MM.1S (cell line): ENCODE measurements at regions not wholly inside any gene's neighbourhood (a gene's known extent, or its start where the extent isn't known, plus 50 kb on each side); places are given as distances from the start of the nearest gene placed in this dataset.

Experiments
- DNase-seq: peaks from one replicate; pipeline ENCODE4 v3.0.0-alpha.2; 2015
- H2AFZ ChIP-seq: fragments of 300-600 bp; sonication (generic); 2 replicates; pipeline ENCODE4 v1.6.0; 2016; ENCODE audit warnings: antibody characterized with exemption, low read length
- H3F3A ChIP-seq: fragments of 300-600 bp; sonication (generic); 2 replicates; pipeline ENCODE4 v1.6.1; 2016; ENCODE audit warnings: mild to moderate bottlenecking, antibody characterized with exemption, low read length, moderate library complexity, mixed read lengths; ENCODE audit not compliant: insufficient read depth
- H3K27ac ChIP-seq: fragments of 300-600 bp; sonication (generic); 2 replicates; pipeline ENCODE4 v1.5.1; 2016; ENCODE audit warnings: mild to moderate bottlenecking, low read length
- H3K27me3 ChIP-seq: fragments of 300-600 bp; sonication (generic); replicated peaks from 2 replicates; pipeline ENCODE4 v1.6.0; 2016; ENCODE audit warnings: low read length; ENCODE audit not compliant: insufficient read depth
- H3K36me3 ChIP-seq: fragments of 300-600 bp; sonication (generic); replicated peaks from 2 replicates; pipeline ENCODE4 v1.6.1; 2016; ENCODE audit warnings: mild to moderate bottlenecking, low read length, mixed read lengths; ENCODE audit not compliant: insufficient read depth
- H3K4me1 ChIP-seq: fragments of 300-600 bp; sonication (generic); 2 replicates; pipeline ENCODE4 v1.6.1; 2016; ENCODE audit warnings: low read length, mixed read lengths
- H3K4me2 ChIP-seq: fragments of 300-600 bp; sonication (generic); 2 replicates; pipeline ENCODE4 v1.6.0; 2016; ENCODE audit warnings: low read depth, low read length
- H3K4me3 ChIP-seq: fragments of 300-600 bp; sonication (generic); 2 replicates; pipeline ENCODE4 v1.5.1; 2016; ENCODE audit warnings: low read length, mixed read lengths
- H3K79me2 ChIP-seq: fragments of 300-600 bp; sonication (generic); 2 replicates; pipeline ENCODE4 v1.6.1; 2016; ENCODE audit warnings: mixed run types, low read length, mixed read lengths
- H3K9ac ChIP-seq: fragments of 300-600 bp; sonication (generic); 2 replicates; pipeline ENCODE4 v1.6.1; 2016; ENCODE audit warnings: low read length, mixed read lengths
- H3K9me2 ChIP-seq: fragments of 300-600 bp; sonication (generic); replicated peaks from 2 replicates; pipeline ENCODE4 v1.6.1; 2016; ENCODE audit warnings: mild to moderate bottlenecking, low read length, mixed read lengths; ENCODE audit not compliant: insufficient read depth
- H3K9me3 ChIP-seq: fragments of 300-600 bp; sonication (generic); replicated peaks from 2 replicates; pipeline ENCODE4 v1.6.1; 2016; ENCODE audit warnings: mild to moderate bottlenecking, low read length, mixed read lengths; ENCODE audit not compliant: insufficient read depth
- H4K20me1 ChIP-seq: fragments of 300-600 bp; sonication (generic); 2 replicates; pipeline ENCODE4 v1.6.1; 2016; ENCODE audit warnings: mild to moderate bottlenecking, low read length, moderate library complexity, mixed read lengths; ENCODE audit not compliant: insufficient read depth
- EZH2 ChIP-seq: fragments of 300-600 bp; sonication (generic); optimal IDR thresholded peaks from 2 replicates; pipeline ENCODE3; 2017; ENCODE audit warnings: low read depth, mild to moderate bottlenecking, antibody characterized with exemption, low read length, mixed read lengths
- EZH2phosphoT487 ChIP-seq: fragments of 300-600 bp; sonication (generic); IDR thresholded peaks from 2 replicates; pipeline ENCODE4 v1.6.1; 2018; ENCODE audit warnings: antibody characterized with exemption, low read length
- TF ChIP-seq, protein P1 (sequence below): fragments of 300-600 bp; sonication (generic); IDR thresholded peaks from 2 replicates; pipeline ENCODE4 v1.5.1; 2016; ENCODE audit warnings: antibody characterized with exemption, low read length, mixed read lengths

- DNase-seq: no peak
- Histone ChIP-seq H3K9me3 (no peaks in the 10 kb centered on the region), H3K9me2 (no peaks in the 10 kb centered on the region), H3K9ac (no peak overlapping the region), H3K4me2 (no peak overlapping the region), H3F3A (no peaks in the 10 kb centered on the region), H3K4me1 (no peaks in the 10 kb centered on the region), H3K4me3 (no peak overlapping the region), H3K27me3 (no peaks in the 10 kb centered on the region), H2AFZ (no peak overlapping the region), H3K36me3 (no peaks in the 10 kb centered on the region), H3K79me2 (no peaks in the 10 kb centered on the region), H3K27ac (no peak overlapping the region), H4K20me1 (no peaks in the 10 kb centered on the region)
- TF ChIP-seq, protein P1, sequence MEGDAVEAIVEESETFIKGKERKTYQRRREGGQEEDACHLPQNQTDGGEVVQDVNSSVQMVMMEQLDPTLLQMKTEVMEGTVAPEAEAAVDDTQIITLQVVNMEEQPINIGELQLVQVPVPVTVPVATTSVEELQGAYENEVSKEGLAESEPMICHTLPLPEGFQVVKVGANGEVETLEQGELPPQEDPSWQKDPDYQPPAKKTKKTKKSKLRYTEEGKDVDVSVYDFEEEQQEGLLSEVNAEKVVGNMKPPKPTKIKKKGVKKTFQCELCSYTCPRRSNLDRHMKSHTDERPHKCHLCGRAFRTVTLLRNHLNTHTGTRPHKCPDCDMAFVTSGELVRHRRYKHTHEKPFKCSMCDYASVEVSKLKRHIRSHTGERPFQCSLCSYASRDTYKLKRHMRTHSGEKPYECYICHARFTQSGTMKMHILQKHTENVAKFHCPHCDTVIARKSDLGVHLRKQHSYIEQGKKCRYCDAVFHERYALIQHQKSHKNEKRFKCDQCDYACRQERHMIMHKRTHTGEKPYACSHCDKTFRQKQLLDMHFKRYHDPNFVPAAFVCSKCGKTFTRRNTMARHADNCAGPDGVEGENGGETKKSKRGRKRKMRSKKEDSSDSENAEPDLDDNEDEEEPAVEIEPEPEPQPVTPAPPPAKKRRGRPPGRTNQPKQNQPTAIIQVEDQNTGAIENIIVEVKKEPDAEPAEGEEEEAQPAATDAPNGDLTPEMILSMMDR: no peak
- TF ChIP-seq EZH2phosphoT487 (no peak), EZH2 (no peak)
Measured at GRCh38 chr6:22392711-22393110, 95.9 kb upstream of the PRL start.

DNA sequence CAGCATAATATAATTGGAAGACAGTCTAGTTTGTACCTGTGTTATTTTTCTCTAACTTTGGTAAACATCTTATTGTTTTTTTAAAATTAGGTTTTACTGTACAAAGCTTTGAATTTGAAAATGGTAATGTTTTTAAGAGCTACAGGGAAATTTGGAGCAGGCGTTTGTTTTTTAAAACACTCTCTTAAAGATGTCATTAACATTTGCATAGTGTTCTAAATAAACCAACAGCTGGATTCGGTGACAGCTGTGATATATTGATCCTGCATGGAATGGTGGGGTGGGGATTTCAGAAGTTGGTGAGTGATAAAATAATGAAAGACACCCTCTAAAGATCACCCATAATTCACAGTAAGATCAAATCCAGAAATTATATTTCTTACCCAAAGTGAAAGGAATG, 97.9 kb upstream of the PRL start:
- Histone ChIP-seq H4K20me1 (no peaks in the 10 kb centered on the region), H3K9ac (no peak overlapping the region), H3K36me3 (no peaks in the 10 kb centered on the region), H3K27ac (no peak overlapping the region), H3K9me2 (no peaks in the 10 kb centered on the region), H3K4me3 (no peak overlapping the region), H3K4me1 (no peaks in the 10 kb centered on the region), H3K4me2 (no peak overlapping the region), H3F3A (no peaks in the 10 kb centered on the region), H2AFZ (no peak overlapping the region), H3K79me2 (no peaks in the 10 kb centered on the region), H3K27me3 (no peaks in the 10 kb centered on the region), H3K9me3 (no peaks in the 10 kb centered on the region)
- TF ChIP-seq EZH2 (no peak), EZH2phosphoT487 (no peak)
- TF ChIP-seq, protein P1: no peak
- no peak for DNase-seq

GRCh38 chr6:22399693-22400092, 102.9 kb upstream of the PRL start:
- TF ChIP-seq EZH2phosphoT487 (no peak), EZH2 (no peak)
- Histone ChIP-seq H3K27ac (no peak overlapping the region), H3K9ac (no peak overlapping the region), H3K27me3 (no peaks in the 10 kb centered on the region), H2AFZ (no peak overlapping the region), H3K4me3 (no peak overlapping the region), H3F3A (no peaks in the 10 kb centered on the region), H3K36me3 (no peaks in the 10 kb centered on the region), H4K20me1 (no peaks in the 10 kb centered on the region), H3K9me3 (no peaks in the 10 kb centered on the region), H3K9me2 (no peaks in the 10 kb centered on the region), H3K4me1 (no peaks in the 10 kb centered on the region), H3K79me2 (no peaks in the 10 kb centered on the region), H3K4me2 (no peak overlapping the region)
- no peak for DNase-seq

DNA sequence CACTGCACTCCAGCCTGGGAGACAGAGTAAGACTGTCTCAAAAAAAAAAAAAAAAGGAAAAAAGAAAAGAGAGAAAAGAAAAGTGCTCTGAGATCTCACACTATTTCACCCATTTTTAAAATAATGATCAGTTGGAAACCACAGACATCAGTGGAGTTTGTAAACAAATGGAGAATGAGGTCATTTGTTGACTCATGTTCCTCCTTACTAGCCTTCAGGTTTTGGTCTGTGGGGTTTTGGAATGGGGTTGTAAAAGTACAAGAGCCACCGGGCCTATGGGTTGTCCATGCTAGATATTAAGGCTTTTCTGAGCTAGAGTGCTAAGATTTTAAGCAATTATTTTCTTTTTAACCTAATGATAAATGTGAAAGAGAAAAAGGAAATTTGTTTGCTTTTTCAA, 104.4 kb upstream of the PRL start:
- no peaks in the 10 kb centered on the region for H3K27me3 ChIP-seq
- H3K4me1 ChIP-seq: no peaks in the 10 kb centered on the region
- no peak for TF ChIP-seq EZH2
- TF ChIP-seq EZH2phosphoT487: no peak
- TF ChIP-seq, protein P1: no peak
- H3F3A ChIP-seq: no peaks in the 10 kb centered on the region
- H3K36me3 ChIP-seq: no peaks in the 10 kb centered on the region
- H3K9ac ChIP-seq: no peak overlapping the region
- no peak overlapping the region for H3K4me3 ChIP-seq
- no peak overlapping the region for H3K27ac ChIP-seq
- DNase-seq: no peak
- H3K9me2 ChIP-seq: no peaks in the 10 kb centered on the region
- no peak overlapping the region for H2AFZ ChIP-seq
- no peak overlapping the region for H3K4me2 ChIP-seq
- no peaks in the 10 kb centered on the region for H3K79me2 ChIP-seq
- H3K9me3 ChIP-seq: no peaks in the 10 kb centered on the region
- H4K20me1 ChIP-seq: no peaks in the 10 kb centered on the region
